Thyroid gland (tissue), 4 donors: ENCODE measurements at regions not wholly inside any gene's neighbourhood (a gene's known extent, or its start where the extent isn't known, plus 50 kb on each side); places are given as distances from the start of the nearest gene placed in this dataset.

ENCODE experiments used
- POLR2A ChIP-seq, 2 donors: fragments of 450-650 bp; IDR thresholded peaks; one replicate each; pipeline ENCODE4 v1.6.1; 2017; ENCODE audit warnings: antibody characterized with exemption in 2 of 2, mild to moderate bottlenecking in 2 of 2, moderate library complexity in 1 of 2
- TF ChIP-seq, protein P1 (sequence below), 6 experiments: fragments of 200-600 bp in 3 of 6; fragments of 450-650 bp in 3 of 6; sonication (generic) in 3 of 6; IDR thresholded peaks; one replicate each; pipeline ENCODE4 v1.5.1; 2016 to 2019; ENCODE audit warnings: antibody characterized with exemption in 6 of 6, mild to moderate bottlenecking in 2 of 6, inconsistent platforms in 1 of 6, moderate library complexity in 1 of 6

DNA sequence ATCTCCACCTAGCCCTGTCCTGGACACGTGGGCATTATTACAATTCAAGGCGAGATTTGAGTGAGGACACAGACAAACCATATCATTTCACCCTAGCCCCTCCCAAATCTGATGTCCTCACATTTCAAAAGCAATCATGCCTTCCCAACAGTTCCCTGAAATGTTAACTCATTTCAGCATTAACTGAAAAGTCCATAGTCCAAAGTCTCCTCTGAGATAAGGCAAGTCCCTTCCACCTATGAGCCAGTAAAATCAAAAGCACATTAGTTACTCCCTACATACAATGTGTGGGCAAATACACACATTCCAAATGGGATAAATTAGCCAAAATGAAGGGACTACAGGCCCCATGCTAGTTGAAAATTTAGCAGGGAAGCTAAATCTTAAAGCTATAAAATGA is 546.0 kb upstream of the LMO3 start:
- TF ChIP-seq, protein P1, sequence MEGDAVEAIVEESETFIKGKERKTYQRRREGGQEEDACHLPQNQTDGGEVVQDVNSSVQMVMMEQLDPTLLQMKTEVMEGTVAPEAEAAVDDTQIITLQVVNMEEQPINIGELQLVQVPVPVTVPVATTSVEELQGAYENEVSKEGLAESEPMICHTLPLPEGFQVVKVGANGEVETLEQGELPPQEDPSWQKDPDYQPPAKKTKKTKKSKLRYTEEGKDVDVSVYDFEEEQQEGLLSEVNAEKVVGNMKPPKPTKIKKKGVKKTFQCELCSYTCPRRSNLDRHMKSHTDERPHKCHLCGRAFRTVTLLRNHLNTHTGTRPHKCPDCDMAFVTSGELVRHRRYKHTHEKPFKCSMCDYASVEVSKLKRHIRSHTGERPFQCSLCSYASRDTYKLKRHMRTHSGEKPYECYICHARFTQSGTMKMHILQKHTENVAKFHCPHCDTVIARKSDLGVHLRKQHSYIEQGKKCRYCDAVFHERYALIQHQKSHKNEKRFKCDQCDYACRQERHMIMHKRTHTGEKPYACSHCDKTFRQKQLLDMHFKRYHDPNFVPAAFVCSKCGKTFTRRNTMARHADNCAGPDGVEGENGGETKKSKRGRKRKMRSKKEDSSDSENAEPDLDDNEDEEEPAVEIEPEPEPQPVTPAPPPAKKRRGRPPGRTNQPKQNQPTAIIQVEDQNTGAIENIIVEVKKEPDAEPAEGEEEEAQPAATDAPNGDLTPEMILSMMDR (IDR thresholded peaks at IDR 0.05) = no peak
- TF ChIP-seq POLR2A (IDR thresholded peaks at IDR 0.05) = no peak
